GM12878 (cell line): ENCODE measurements at regions not wholly inside any gene's neighbourhood (a gene's known extent, or its start where the extent isn't known, plus 50 kb on each side); places are given as distances from the start of the nearest gene placed in this dataset.

ENCODE experiments used
- CHD4 ChIP-seq: fragments of 200-600 bp; sonication (generic); IDR thresholded peaks from 2 replicates; pipeline ENCODE4 v1.6.1; 2016; ENCODE audit warnings: mild to moderate bottlenecking
- CTCF ChIP-seq, 3 experiments: IDR thresholded peaks in 2 of 3; conservative IDR thresholded peaks in 1 of 3; 2 replicates each; pipeline ENCODE4 v1.5.1; 2011; ENCODE audit warnings: low read depth in 3 of 3, low read length in 3 of 3, mild to moderate bottlenecking in 3 of 3, control low read depth in 2 of 3, moderate library complexity in 2 of 3, inconsistent platforms in 1 of 3, mixed read lengths in 1 of 3; ENCODE audit not compliant: control insufficient read depth in 2 of 3, insufficient read depth in 1 of 3; ENCODE audit errors: extremely low read depth in 1 of 3
- MEF2A ChIP-seq: IDR thresholded peaks from 2 replicates; pipeline ENCODE4 v1.6.1; 2011; ENCODE audit warnings: low read depth, mild to moderate bottlenecking, low read length, moderate library complexity; ENCODE audit not compliant: insufficient read depth
- NR2C1 ChIP-seq: fragments of 450-650 bp; IDR thresholded peaks from 2 replicates; pipeline ENCODE4 v1.6.1; 2017; ENCODE audit warnings: antibody characterized with exemption, mild to moderate bottlenecking, moderate library complexity
- NR2C2 ChIP-seq: IDR thresholded peaks from 2 replicates; pipeline ENCODE4 v1.6.1; 2011; ENCODE audit warnings: borderline replicate concordance, low read depth; ENCODE audit not compliant: control insufficient read depth, insufficient read length
- POLR2A ChIP-seq: IDR thresholded peaks from 2 replicates; pipeline ENCODE4 v1.6.1; 2011; ENCODE audit warnings: low read depth, mild to moderate bottlenecking, low read length
- POLR2AphosphoS2 ChIP-seq: IDR thresholded peaks from 2 replicates; pipeline ENCODE4 v1.6.1; 2011; ENCODE audit warnings: low read depth, mild to moderate bottlenecking, low read length, improper control_type of control experiment, moderate library complexity
- RELB ChIP-seq: fragments of 450-650 bp; IDR thresholded peaks from 2 replicates; pipeline ENCODE4 v1.6.1; 2017; ENCODE audit warnings: low read depth, mild to moderate bottlenecking, moderate library complexity
- REST ChIP-seq: IDR thresholded peaks from 2 replicates; pipeline ENCODE4 v1.6.1; 2012; ENCODE audit warnings: mild to moderate bottlenecking, low read depth, low read length
- TAF1 ChIP-seq: IDR thresholded peaks from 2 replicates; pipeline ENCODE4 v1.6.1; 2011; ENCODE audit warnings: mild to moderate bottlenecking, low read depth, low read length, borderline replicate concordance
- TCF12 ChIP-seq: IDR thresholded peaks from 2 replicates; pipeline ENCODE4 v1.6.1; 2011; ENCODE audit warnings: low read depth, mild to moderate bottlenecking, low read length
- YY1 ChIP-seq: IDR thresholded peaks from 2 replicates; pipeline ENCODE4 v1.6.1; 2011; ENCODE audit warnings: low read depth, mild to moderate bottlenecking, low read length
- ZBTB33 ChIP-seq: fragments of 450-650 bp; IDR thresholded peaks from 2 replicates; pipeline ENCODE4 v1.6.1; 2017; ENCODE audit warnings: mild to moderate bottlenecking

GRCh38 chr10:53361281-53361680 lies 588.7 kb upstream of the MBL2 start:
- TF ChIP-seq TAF1: no peak
- TF ChIP-seq RELB: no peak
- no peak for TF ChIP-seq CTCF (IDR thresholded peaks at IDR 0.05 in 2 of 3, conservative IDR thresholded peaks at IDR 0.05 in 1 of 3; ENCODE audit: control insufficient read depth in 2 of 3, extremely low read depth in 1 of 3, insufficient read depth in 1 of 3, low read depth in 3 of 3, low read length in 3 of 3)
- TF ChIP-seq NR2C1: no peak
- no peak for TF ChIP-seq TCF12
- no peak for TF ChIP-seq POLR2A
- TF ChIP-seq NR2C2: no peak
- no peak for TF ChIP-seq POLR2AphosphoS2
- TF ChIP-seq YY1: no peak
- no peak for TF ChIP-seq REST
- no peak for TF ChIP-seq CHD4
- no peak for TF ChIP-seq ZBTB33
- TF ChIP-seq MEF2A: no peak
